ENCODE measurements at regions not wholly inside any gene's neighbourhood (a gene's known extent, or its start where the extent isn't known, plus 50 kb on each side); places are given as distances from the start of the nearest gene placed in this dataset.
"Not testable (repeated sequence)": the region's sequence is repeated elsewhere in the genome, so short reads cannot be mapped to it uniquely, and the experiment has no call there.

GRCh38 chr6:74717591-74717990, 488.3 kb downstream of the COL12A1 start:
- DNase-seq: no peak
- intact Hi-C loops (cut with DNase I; ENCODE audit: low total_unique reads): no loop called here

GRCh38 chr6:74715355-74716085, 490.3 kb downstream of the COL12A1 start:
- DNase-seq (no peak), ATAC-seq (no peak)
- Histone ChIP-seq H3K36me3 (no peaks in the 10 kb centered on the region), H3K27ac (no peak overlapping the region), H3K9me3 (peaks cover 0 to 5% (median 0%) of the 10 kb centered on the region in 3 donors), H3K27me3 (no peaks in the 10 kb centered on the region), H3K4me3 (no peak overlapping the region), H3K4me1 (no peaks in the 10 kb centered on the region)
- in situ Hi-C loops (cut with MboI; ENCODE audit: low sequenced_read_pairs in 4 of 4): no loop called here
- TF ChIP-seq POLR2A (IDR thresholded peaks at IDR 0.05): no peak
- no peak for TF ChIP-seq CTCF (IDR thresholded peaks at IDR 0.05 in 4 of 5, conservative IDR thresholded peaks at IDR 0.05 in 1 of 5)
- intact Hi-C loops (cut with DNase I; ENCODE audit: low total_unique reads): no loop called here

More at GRCh38 chr6:74717591-74717990, 488.3 kb downstream of the COL12A1 start:
- ATAC-seq: no peak
- TF ChIP-seq POLR2A (IDR thresholded peaks at IDR 0.05): no peak
- no peak for TF ChIP-seq CTCF (IDR thresholded peaks at IDR 0.05 in 4 of 5, conservative IDR thresholded peaks at IDR 0.05 in 1 of 5)
- Histone ChIP-seq H3K36me3 (no peaks in the 10 kb centered on the region), H3K27me3 (no peaks in the 10 kb centered on the region), H3K4me1 (no peaks in the 10 kb centered on the region), H3K27ac (no peak overlapping the region), H3K9me3 (peaks cover 0 to 5% (median 0%) of the 10 kb centered on the region in 3 donors), H3K4me3 (no peak overlapping the region)
- in situ Hi-C loops (cut with MboI; ENCODE audit: low sequenced_read_pairs in 4 of 4): no loop called here

GRCh38 chr6:74713941-74714340, 491.9 kb downstream of the COL12A1 start:
- intact Hi-C loops (cut with DNase I; ENCODE audit: low total_unique reads) (no loop called here), in situ Hi-C loops (cut with MboI; ENCODE audit: low sequenced_read_pairs in 4 of 4) (no loop called here)
- H3K36me3 ChIP-seq: no peaks in the 10 kb centered on the region

GRCh38 chr6:74705451-74705850, 500.4 kb downstream of the COL12A1 start:
- no peak for DNase-seq
- no peak for ATAC-seq
- intact Hi-C loops (cut with DNase I; ENCODE audit: low total_unique reads): no loop called here
- Histone ChIP-seq H3K27ac (no peak overlapping the region), H3K4me1 (no peaks in the 10 kb centered on the region), H3K27me3 (no peaks in the 10 kb centered on the region), H3K9me3 (no peaks in the 10 kb centered on the region), H3K4me3 (no peak overlapping the region), H3K36me3 (no peaks in the 10 kb centered on the region)
- no peak for TF ChIP-seq CTCF (IDR thresholded peaks at IDR 0.05 in 4 of 5, conservative IDR thresholded peaks at IDR 0.05 in 1 of 5)
- no peak for TF ChIP-seq POLR2A (IDR thresholded peaks at IDR 0.05)
- in situ Hi-C loops (cut with MboI; ENCODE audit: low sequenced_read_pairs in 4 of 4): no loop called here

More at GRCh38 chr6:74713941-74714340, 491.9 kb downstream of the COL12A1 start:
- H3K9me3 ChIP-seq: peaks cover 0 to 5% (median 0%) of the 10 kb centered on the region in 3 donors
- H3K27ac ChIP-seq: no peak overlapping the region
- H3K4me1 ChIP-seq: no peaks in the 10 kb centered on the region
- no peaks in the 10 kb centered on the region for H3K27me3 ChIP-seq
- no peak for TF ChIP-seq CTCF (IDR thresholded peaks at IDR 0.05 in 4 of 5, conservative IDR thresholded peaks at IDR 0.05 in 1 of 5)
- TF ChIP-seq POLR2A (IDR thresholded peaks at IDR 0.05): no peak
- H3K4me3 ChIP-seq: no peak overlapping the region
- DNase-seq (no peak), ATAC-seq (no peak)

- ATAC-seq; H3K36me3 ChIP-seq; H3K9me3 ChIP-seq; H3K27me3 ChIP-seq; H3K27ac ChIP-seq; intact Hi-C loops (cut with DNase I; ENCODE audit: low total_unique reads); H3K4me1 ChIP-seq; DNase-seq; in situ Hi-C loops (cut with MboI; ENCODE audit: low sequenced_read_pairs in 4 of 4); H3K4me3 ChIP-seq: not testable (repeated sequence)
Measured at GRCh38 chr6:74704540-74704939, 501.3 kb downstream of the COL12A1 start.
